ENCODE measurements at regions not wholly inside any gene's neighbourhood (a gene's known extent, or its start where the extent isn't known, plus 50 kb on each side); places are given as distances from the start of the nearest gene placed in this dataset.

DNA sequence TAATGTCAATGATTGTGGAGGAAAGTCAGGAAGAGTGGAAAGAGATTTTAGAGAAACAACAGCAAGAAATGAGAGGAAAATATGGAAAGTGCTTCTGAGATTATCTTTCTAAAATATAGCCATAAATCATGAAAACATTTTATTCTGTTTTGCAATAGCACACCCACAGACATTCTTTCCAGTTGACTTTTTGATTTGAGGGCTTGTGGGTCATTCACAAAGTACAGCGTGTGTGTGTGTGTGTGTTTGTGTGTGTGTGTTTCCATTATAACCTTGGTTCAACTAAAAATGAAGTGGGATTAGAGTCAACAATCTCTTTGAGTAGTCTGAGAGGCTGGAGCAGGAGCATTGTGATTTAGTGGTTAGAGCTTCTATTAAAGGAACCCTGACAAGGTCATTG is 116.6 kb upstream of the GAS1 start (continued):
- TF ChIP-seq, protein P1, sequence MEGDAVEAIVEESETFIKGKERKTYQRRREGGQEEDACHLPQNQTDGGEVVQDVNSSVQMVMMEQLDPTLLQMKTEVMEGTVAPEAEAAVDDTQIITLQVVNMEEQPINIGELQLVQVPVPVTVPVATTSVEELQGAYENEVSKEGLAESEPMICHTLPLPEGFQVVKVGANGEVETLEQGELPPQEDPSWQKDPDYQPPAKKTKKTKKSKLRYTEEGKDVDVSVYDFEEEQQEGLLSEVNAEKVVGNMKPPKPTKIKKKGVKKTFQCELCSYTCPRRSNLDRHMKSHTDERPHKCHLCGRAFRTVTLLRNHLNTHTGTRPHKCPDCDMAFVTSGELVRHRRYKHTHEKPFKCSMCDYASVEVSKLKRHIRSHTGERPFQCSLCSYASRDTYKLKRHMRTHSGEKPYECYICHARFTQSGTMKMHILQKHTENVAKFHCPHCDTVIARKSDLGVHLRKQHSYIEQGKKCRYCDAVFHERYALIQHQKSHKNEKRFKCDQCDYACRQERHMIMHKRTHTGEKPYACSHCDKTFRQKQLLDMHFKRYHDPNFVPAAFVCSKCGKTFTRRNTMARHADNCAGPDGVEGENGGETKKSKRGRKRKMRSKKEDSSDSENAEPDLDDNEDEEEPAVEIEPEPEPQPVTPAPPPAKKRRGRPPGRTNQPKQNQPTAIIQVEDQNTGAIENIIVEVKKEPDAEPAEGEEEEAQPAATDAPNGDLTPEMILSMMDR (IDR thresholded peaks at IDR 0.05; ENCODE audit: control extremely low read depth in 1 of 3, insufficient read depth in 1 of 3, low read depth in 1 of 3, low read length in 3 of 3): no peak
- TF ChIP-seq CTBP2 (IDR thresholded peaks at IDR 0.05; ENCODE audit: borderline replicate concordance, insufficient read depth, insufficient read length, low read length): no peak
- TF ChIP-seq GABPA (IDR thresholded peaks at IDR 0.05; ENCODE audit: borderline replicate concordance, insufficient read depth, low read length): no peak
- no peak for TF ChIP-seq RXRA (IDR thresholded peaks at IDR 0.05; ENCODE audit: insufficient read depth, low read depth, low read length)
- TF ChIP-seq, protein P2, sequence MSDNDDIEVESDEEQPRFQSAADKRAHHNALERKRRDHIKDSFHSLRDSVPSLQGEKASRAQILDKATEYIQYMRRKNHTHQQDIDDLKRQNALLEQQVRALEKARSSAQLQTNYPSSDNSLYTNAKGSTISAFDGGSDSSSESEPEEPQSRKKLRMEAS (IDR thresholded peaks at IDR 0.05): no peak
- TF ChIP-seq, protein P3, sequence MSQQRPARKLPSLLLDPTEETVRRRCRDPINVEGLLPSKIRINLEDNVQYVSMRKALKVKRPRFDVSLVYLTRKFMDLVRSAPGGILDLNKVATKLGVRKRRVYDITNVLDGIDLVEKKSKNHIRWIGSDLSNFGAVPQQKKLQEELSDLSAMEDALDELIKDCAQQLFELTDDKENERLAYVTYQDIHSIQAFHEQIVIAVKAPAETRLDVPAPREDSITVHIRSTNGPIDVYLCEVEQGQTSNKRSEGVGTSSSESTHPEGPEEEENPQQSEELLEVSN (IDR thresholded peaks at IDR 0.05): no peak
